GM20000 (cell line): ENCODE measurements at regions not wholly inside any gene's neighbourhood (a gene's known extent, or its start where the extent isn't known, plus 50 kb on each side); places are given as distances from the start of the nearest gene placed in this dataset.

ENCODE experiments used
- DNase-seq: peaks from one replicate; pipeline ENCODE4 v3.0.0; 2012; ENCODE audit warnings: low spot score
- CTCF ChIP-seq: IDR thresholded peaks from 2 replicates; pipeline ENCODE4 v1.5.1; 2012; ENCODE audit warnings: mild to moderate bottlenecking, control low read depth; ENCODE audit errors: extremely low read depth, missing control alignments

GRCh38 chr10:93190372-93190771, 116.7 kb downstream of the CYP26A1 start:
- DNase-seq, result no peak
- no peak for TF ChIP-seq CTCF

GRCh38 chr10:93193906-93194305, 120.2 kb downstream of the CYP26A1 start:
- no peak for DNase-seq
- TF ChIP-seq CTCF, result no peak

GRCh38 chr10:93198401-93199131, 124.9 kb downstream of the CYP26A1 start:
- DNase-seq, result no peak

GRCh38 chr10:93199191-93199751, 125.6 kb downstream of the CYP26A1 start:
- no peak for DNase-seq
- no peak for TF ChIP-seq CTCF

More at GRCh38 chr10:93198401-93199131, 124.9 kb downstream of the CYP26A1 start:
- TF ChIP-seq CTCF, result no peak

GRCh38 chr10:93204494-93205485, 131.1 kb downstream of the CYP26A1 start:
- no peak for DNase-seq
- no peak for TF ChIP-seq CTCF

- TF ChIP-seq CTCF, result no peak
- no peak for DNase-seq
These were observed 133.0 kb downstream of the CYP26A1 start for GRCh38 chr10:93206652-93207051.
